VCaP (cell line): ENCODE measurements at regions not wholly inside any gene's neighbourhood (a gene's known extent, or its start where the extent isn't known, plus 50 kb on each side); places are given as distances from the start of the nearest gene placed in this dataset.

Experiments
- H3K27ac ChIP-seq: fragments of 450-650 bp; 2 replicates; pipeline ENCODE4 v1.5.1; 2017
- TF ChIP-seq, protein P1 (sequence below): fragments of 450-650 bp; conservative IDR thresholded peaks from 2 replicates; pipeline ENCODE4 v1.5.1; 2017; ENCODE audit warnings: mild to moderate bottlenecking, moderate library complexity

DNA sequence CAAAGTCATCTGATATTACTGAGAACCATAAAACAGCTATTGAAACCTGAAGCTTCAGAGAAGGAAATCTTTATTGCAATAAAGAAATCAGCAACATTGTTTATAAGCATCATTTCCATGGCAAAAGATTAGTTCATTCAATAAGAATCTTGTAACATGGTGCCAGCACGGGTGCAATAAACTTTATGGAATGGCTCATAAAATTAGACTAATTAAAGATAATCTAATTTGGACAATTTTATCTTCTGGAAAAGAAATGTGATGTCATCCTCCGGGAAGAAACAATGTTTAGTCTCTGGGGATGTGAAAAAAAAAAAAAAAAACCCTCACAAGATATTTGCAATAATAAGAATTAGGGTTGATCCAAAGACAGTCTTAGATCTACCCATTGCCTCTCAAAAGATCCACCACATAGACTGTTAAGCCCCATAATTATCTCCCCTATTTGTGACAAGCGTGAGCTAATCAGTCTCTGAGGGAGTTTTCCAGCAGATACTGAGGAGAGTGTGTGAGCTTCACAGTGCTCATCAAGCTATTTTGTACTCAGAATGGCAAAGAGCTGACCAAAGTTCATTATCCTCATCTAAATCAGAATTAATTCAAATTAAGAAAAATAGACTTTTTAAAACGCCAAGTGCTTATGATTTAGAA lies 297.0 kb upstream of the EDNRB start:
- H3K27ac ChIP-seq: no peak overlapping the region
- TF ChIP-seq, protein P1, sequence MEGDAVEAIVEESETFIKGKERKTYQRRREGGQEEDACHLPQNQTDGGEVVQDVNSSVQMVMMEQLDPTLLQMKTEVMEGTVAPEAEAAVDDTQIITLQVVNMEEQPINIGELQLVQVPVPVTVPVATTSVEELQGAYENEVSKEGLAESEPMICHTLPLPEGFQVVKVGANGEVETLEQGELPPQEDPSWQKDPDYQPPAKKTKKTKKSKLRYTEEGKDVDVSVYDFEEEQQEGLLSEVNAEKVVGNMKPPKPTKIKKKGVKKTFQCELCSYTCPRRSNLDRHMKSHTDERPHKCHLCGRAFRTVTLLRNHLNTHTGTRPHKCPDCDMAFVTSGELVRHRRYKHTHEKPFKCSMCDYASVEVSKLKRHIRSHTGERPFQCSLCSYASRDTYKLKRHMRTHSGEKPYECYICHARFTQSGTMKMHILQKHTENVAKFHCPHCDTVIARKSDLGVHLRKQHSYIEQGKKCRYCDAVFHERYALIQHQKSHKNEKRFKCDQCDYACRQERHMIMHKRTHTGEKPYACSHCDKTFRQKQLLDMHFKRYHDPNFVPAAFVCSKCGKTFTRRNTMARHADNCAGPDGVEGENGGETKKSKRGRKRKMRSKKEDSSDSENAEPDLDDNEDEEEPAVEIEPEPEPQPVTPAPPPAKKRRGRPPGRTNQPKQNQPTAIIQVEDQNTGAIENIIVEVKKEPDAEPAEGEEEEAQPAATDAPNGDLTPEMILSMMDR: no peak

DNA sequence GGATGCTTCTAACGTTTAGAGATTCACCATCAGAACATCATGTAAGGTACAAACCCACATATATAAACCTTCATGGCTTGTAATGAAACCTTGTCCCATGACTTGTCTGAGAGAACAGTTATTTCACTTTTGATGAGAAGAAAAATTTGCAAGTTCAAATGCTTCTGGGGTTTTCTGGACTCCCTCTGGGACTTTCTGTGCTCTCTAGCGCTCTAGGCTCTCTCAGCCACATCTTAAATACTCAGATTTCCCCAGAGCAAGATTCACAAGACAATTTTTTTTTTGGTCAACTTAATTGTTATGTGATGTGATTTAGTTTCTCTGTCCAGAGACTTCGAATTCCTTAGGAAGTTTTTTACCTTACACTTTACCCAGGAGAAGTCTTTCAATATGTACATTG lies 282.8 kb upstream of the EDNRB start:
- TF ChIP-seq, protein P1: no peak

DNA sequence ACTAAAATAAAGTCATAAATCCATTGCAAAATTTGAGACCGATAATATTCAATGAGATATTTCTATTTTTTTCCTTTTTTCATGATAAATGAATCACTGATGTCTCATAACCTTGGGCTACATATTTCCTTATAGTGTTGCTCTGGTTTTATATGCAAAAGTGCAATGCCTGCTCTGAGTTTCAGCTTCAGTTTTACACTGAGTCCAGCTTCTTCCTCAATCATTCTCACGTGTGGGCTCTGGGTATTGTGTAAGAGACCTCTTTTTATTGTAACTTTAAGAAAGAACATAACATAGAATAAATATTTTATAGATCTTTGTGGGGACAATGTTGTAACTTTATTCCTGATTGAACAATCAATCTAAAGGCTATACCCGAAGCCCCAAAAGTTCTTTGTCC lies 280.2 kb upstream of the EDNRB start:
- TF ChIP-seq, protein P1: no peak

More for the DNA sequence above, 282.8 kb upstream of the EDNRB start:
- H3K27ac ChIP-seq: no peak overlapping the region

DNA sequence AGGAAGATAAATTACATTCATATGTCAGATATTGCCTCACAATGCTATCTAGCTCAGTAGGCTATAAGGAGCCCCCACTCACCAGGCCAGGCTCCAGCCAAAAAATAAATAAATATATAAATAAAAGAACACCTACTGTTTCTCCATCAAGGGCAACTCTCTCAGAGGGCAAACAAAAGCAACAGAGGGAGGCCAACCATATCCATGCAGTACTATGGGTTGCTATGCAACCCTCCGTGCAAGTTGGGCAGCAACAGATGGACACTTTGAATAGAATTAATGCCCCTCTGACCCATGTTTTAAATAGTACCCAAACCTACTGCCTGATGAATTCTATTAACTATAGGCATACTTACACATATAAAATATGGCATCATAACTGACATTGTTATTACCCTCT lies 279.8 kb upstream of the EDNRB start:
- no peak overlapping the region for H3K27ac ChIP-seq
- TF ChIP-seq, protein P1: no peak

More for the DNA sequence above, 280.2 kb upstream of the EDNRB start:
- no peak overlapping the region for H3K27ac ChIP-seq

DNA sequence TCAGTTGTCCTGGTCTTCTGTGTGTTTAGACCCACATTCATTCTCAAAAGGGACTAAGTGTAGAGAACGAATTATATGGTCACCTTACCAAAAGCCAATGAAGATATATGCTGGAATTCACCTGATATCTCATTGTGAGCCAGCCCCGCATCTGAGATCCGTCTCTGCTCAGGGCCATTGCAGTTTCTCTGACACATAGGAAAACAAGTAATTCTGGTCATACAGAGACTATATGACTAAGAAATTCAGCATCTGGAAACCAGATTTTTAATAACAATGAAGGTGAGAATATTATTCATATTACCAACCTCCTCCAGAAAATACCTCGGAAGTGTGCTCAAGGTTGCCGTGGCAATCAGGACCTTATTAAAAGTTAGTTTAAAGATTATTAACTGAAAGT lies 278.6 kb upstream of the EDNRB start:
- TF ChIP-seq, protein P1: no peak
- no peak overlapping the region for H3K27ac ChIP-seq

- TF ChIP-seq, protein P1: no peak
- H3K27ac ChIP-seq: no peak overlapping the region
These were observed 276.4 kb upstream of the EDNRB start for GRCh38 chr13:78194904-78195639.

DNA sequence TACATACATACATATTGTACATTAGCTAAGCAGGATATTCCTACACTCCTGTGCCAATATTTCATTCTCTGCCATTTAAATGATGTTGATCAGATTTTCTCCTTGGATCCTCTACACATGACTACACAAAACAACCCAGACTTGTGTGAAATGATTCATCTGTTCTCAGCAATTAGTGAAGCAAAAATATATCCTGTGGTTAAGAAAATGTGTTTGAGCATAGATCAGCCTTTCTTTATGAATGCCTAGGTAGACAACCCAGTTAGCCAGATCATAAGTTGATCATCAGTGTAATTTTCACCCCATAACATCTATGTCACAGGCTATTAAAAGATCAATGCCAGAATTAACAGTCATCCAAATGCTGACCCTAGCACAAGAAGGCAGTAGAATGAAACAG lies 275.2 kb upstream of the EDNRB start:
- no peak overlapping the region for H3K27ac ChIP-seq
- TF ChIP-seq, protein P1: no peak
